ENCODE measurements at regions not wholly inside any gene's neighbourhood (a gene's known extent, or its start where the extent isn't known, plus 50 kb on each side); places are given as distances from the start of the nearest gene placed in this dataset.

DNA sequence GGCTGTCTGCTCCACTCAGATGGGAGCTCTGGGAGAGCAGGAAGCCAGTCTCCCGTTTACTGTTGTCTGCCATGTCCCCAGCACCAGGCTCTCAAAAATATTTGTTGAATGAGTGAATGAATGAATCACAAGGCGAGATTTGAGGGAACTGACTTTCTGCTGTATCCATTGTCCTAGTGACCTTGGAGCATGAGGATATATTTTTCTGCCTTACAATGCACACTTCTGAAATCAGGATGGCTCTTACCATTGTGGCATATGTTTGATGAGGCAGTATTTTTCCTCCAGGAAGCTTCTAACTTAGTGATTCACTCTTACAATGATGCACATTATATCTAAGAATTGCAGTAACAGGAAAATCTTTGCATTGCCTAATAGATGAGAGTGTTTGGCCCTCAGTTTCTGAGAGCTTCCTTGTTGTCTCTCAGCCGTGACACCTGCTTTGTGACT, 136.4 kb downstream of the RPS24 start:
- TF ChIP-seq EP300 (IDR thresholded peaks at IDR 0.05) (no peak), POLR2A (IDR thresholded peaks at IDR 0.05) (no peak), POLR2AphosphoS5 (IDR thresholded peaks at IDR 0.05) (no peak)
- TF ChIP-seq, protein P1, sequence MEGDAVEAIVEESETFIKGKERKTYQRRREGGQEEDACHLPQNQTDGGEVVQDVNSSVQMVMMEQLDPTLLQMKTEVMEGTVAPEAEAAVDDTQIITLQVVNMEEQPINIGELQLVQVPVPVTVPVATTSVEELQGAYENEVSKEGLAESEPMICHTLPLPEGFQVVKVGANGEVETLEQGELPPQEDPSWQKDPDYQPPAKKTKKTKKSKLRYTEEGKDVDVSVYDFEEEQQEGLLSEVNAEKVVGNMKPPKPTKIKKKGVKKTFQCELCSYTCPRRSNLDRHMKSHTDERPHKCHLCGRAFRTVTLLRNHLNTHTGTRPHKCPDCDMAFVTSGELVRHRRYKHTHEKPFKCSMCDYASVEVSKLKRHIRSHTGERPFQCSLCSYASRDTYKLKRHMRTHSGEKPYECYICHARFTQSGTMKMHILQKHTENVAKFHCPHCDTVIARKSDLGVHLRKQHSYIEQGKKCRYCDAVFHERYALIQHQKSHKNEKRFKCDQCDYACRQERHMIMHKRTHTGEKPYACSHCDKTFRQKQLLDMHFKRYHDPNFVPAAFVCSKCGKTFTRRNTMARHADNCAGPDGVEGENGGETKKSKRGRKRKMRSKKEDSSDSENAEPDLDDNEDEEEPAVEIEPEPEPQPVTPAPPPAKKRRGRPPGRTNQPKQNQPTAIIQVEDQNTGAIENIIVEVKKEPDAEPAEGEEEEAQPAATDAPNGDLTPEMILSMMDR (IDR thresholded peaks at IDR 0.05), result no peak

Data from suprapubic skin (tissue), 4 donors.